Motor neuron (in vitro differentiated cells): ENCODE measurements at regions not wholly inside any gene's neighbourhood (a gene's known extent, or its start where the extent isn't known, plus 50 kb on each side); places are given as distances from the start of the nearest gene placed in this dataset.
"Not testable (repeated sequence)": the region's sequence is repeated elsewhere in the genome, so short reads cannot be mapped to it uniquely, and the experiment has no call there.

Source experiments
- ATAC-seq, 8 experiments: fragments of 200-7000 bp; cut with Tn5 transposase; replicated peaks in 6 of 8; 2 replicates each; pipeline ENCODE4 v1.8.0; 2021; ENCODE audit warnings: mild to moderate bottlenecking in 8 of 8, moderate library complexity in 8 of 8
- H3K27ac ChIP-seq, 2 donors: fragments of 250-450 bp; sonication (Bioruptor Pico); 2 replicates each; pipeline ENCODE4 v1.9.0; 2021; ENCODE audit warnings: antibody characterized with exemption in 2 of 2, mild to moderate bottlenecking in 2 of 2, moderate library complexity in 1 of 2
- H3K4me1 ChIP-seq, 2 donors: fragments of 250-450 bp; sonication (Bioruptor Pico); replicated peaks in 1 of 2; 2 replicates each; pipeline ENCODE4 v1.6.1; 2021; ENCODE audit warnings: antibody characterized with exemption in 2 of 2, mild to moderate bottlenecking in 2 of 2, moderate library complexity in 1 of 2
- H3K4me3 ChIP-seq, 5 donors: fragments of 250-450 bp; sonication (Bioruptor Pico); 2 replicates each; pipeline ENCODE4 v1.9.0; 2021; ENCODE audit warnings: antibody characterized with exemption in 5 of 5, mild to moderate bottlenecking in 5 of 5, moderate library complexity in 4 of 5
- WGBS, 10 experiments: fragments of 450-650 bp; shearing (Covaris generic); methylation state at CpG; one replicate each; pipeline ENCODE4 v1.0.0; 2022; 5-methylcytosine and 5-hydroxymethylcytosine counted together
- in situ Hi-C, 9 experiments: fragments of 400-800 bp; cut with MboI; loops; one replicate each; pipeline ENCODE4 v1.15.0; 2021; ENCODE audit warnings: low sequenced_read_pairs in 9 of 9, low pct_unique_long_range_greater_than_20kb in 2 of 9; ENCODE audit not compliant: unreplicated experiment in 9 of 9

DNA sequence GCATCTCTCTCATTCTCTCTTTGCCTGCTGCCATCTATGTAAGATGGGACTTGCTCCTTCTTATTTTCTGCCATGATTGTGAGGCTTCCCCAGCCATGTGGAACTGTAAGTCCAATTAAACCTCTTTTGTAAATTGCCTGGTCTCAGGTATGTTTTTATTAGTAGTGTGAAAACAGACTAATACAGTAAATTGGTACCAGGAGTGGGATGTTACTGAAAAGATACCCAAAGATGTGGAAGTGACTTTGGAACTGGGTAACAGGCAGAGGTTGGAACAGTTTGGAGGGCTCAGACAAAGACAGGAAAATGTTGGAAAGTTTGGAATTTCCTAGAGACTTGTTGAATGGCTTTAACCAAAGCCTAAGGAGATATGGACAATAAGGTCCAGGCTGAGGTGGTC is 503.1 kb upstream of the SOX9 start:
- H3K4me3 ChIP-seq, ATAC-seq, H3K27ac ChIP-seq, H3K4me1 ChIP-seq, in situ Hi-C loops: not testable (repeated sequence)

DNA sequence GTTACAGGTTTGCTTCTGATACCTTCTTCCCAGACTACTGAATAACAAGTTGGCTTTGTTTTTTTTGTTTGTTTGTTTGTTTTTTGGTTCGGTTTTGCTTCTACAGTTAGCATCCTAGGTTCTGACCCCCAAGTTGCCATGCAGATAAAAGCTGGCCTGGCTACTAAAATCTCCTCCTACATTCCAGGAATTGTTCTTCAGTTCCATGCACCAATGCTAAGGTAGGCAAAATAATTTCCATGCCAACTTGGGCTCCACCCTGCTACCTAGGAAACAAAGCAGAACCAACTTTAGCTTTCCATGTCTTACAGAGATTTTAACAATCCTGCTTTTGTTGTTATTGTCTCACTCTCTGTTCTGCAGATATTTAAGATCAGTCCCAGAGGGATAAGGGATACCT is 495.5 kb upstream of the SOX9 start:
- no peaks in the 10 kb centered on the region for H3K4me1 ChIP-seq
- H3K27ac ChIP-seq: no peak overlapping the region
- WGBS, 10 experiments: 43 to 100% (median 75%) methylated on average over 1 of the region's 1 CpG; no CpG with 5 or more reads in 2 of the 10 experiments
- no peak for ATAC-seq
- H3K4me3 ChIP-seq: no peak overlapping the region
- in situ Hi-C loops: no loop called here

DNA sequence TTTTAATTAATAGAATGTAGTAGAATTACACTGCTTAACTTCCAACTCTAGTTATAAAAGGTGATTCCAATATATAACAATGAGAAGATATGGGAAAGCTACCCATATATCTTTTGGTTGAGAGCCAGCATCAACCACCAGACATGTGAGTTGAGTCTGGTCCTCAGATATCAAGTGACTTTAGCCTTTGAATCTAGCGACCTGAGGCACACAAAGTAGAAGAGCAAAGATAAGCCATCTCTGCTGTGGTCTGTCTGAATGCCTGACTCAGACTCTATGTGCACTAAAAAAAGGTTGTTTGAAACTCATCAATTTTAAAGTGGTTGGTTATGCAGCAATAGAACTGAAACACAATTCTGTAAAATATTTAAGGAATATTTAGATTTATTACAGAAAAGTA is 492.5 kb upstream of the SOX9 start:
- Histone ChIP-seq H3K4me1 (no peaks in the 10 kb centered on the region), H3K27ac (no peak overlapping the region), H3K4me3 (no peak overlapping the region)
- no peak for ATAC-seq
- in situ Hi-C loops: no loop called here
- 13 to 100% (median 75%) methylated on average over 1 of the region's 1 CpG; no CpG with 5 or more reads in 6 of the 10 experiments for WGBS, 10 experiments

DNA sequence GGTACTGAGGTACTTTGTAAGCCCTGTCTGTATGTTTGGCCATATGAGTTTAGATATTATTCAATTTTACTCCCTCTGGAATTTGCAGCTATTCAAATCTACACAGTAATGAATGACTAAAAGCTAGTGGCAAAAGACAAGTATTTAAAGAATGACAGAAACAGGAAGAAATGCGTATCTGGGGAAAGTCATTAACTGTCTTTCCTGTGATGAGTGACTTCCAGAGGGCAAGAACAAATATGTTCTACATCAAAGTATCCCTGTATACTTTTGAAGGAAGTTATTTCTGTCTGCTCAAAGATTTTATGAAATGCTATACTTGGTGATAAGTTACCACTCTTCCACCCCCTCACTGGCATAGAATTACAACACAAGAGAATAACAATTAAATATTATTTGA is 489.3 kb upstream of the SOX9 start:
- no peak for ATAC-seq
- no peaks in the 10 kb centered on the region for H3K4me1 ChIP-seq
- in situ Hi-C loops: no loop called here
- H3K4me3 ChIP-seq: no peak overlapping the region
- H3K27ac ChIP-seq: no peak overlapping the region
- WGBS, 10 experiments: 0 to 100% (median 43%) methylated on average over 1 of the region's 1 CpG; no CpG with 5 or more reads in 4 of the 10 experiments

DNA sequence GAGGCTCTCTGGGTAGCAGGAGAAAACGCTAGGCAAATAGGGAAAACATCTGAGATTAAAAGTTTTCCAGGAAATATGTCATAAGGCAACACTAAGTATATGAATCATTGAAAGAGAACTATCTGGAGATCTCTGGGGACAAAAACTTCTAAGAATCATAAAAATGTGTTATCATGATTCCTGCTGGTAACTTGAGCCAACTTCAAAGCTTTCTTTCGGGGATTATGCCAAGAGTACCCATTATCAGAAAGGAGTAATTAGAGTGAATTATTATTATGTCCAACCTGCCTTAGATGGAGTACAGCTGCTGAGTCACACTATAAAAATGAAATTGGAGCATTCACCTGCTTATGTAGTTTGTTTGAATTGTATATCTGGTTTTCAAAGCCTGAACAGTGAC is 488.5 kb upstream of the SOX9 start:
- WGBS, 10 experiments: 0 to 100% (median 71%) methylated on average over 1 to 2 of the region's 2 CpGs
- Histone ChIP-seq H3K4me3 (no peak overlapping the region), H3K27ac (no peak overlapping the region), H3K4me1 (no peaks in the 10 kb centered on the region)
- in situ Hi-C loops: no loop called here
- ATAC-seq: no peak

DNA sequence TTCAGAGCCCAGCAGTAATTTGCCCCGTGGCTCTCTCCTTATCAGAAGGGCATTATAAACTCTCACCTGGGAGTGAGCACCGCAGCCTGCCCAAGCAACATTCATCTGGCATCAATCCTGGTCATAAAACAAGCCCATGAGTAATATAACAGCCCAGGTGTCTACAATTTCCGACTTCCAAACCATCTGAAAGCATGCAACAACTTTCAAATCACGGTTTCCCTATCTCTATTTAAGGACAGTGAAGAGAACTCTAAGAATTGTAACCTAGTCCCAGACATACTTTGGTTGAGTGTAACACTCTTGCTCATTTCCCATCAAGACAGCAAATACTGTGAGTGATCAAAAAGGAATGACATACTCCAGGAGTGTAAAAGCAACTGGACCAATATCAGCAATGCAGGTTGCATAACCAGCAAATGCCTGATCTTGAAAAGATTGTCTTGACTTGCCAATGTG is 487.4 kb upstream of the SOX9 start:
- H3K27ac ChIP-seq: no peak overlapping the region
- in situ Hi-C loops: no loop called here
- H3K4me3 ChIP-seq: no peak overlapping the region
- H3K4me1 ChIP-seq: no peaks in the 10 kb centered on the region
- ATAC-seq: no peak
- 0 to 100% (median 64%) methylated on average over 1 to 4 of the region's 4 CpGs; no CpG with 5 or more reads in 2 of the 10 experiments for WGBS, 10 experiments

DNA sequence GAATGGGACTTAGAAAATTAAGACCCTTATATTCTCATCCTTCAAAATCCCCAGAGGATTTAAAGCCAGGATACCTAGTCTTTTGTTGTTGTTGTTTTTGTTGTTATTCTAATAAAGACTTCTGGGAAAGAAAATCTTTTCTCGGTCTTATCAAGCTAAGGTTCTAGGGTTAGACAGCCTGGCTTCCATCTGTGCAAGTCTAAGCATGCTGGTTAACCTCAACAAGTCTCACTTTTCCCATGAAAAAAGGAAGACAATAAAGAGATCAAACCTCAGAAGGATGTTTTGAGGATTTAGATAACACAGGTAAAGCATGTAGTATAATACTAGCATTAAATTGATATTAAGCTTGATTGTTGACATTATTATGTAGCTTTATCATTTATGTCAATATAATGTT is 486.4 kb upstream of the SOX9 start:
- no peak for ATAC-seq
- Histone ChIP-seq H3K4me1 (no peaks in the 10 kb centered on the region), H3K27ac (no peak overlapping the region), H3K4me3 (no peak overlapping the region)
- in situ Hi-C loops: no loop called here
- WGBS, 10 experiments: 57 to 100% (median 83%) methylated on average over 1 of the region's 1 CpG; no CpG with 5 or more reads in 3 of the 10 experiments

DNA sequence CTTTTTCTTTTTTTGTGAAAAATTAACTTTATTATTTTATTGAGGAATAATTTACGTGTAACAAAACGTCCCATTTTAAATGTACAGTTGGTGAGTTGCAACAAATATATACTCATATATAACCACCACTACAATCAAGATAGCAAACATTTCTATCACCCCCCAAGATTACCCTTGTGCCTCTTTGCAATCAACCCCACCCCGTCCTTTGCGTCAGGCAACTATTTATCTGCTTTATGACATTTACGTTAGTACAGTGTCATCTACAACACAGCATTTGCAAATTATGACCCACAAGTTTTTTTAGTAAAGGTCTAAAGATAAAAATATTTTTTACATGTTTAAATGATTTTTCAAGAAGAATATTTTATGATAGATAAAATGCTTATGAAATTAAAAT is 485.6 kb upstream of the SOX9 start:
- whole genome bisulfite sequencing, 10 experiments: 72 to 100% (median 92%) methylated on average over 2 to 5 of the region's 5 CpGs

DNA sequence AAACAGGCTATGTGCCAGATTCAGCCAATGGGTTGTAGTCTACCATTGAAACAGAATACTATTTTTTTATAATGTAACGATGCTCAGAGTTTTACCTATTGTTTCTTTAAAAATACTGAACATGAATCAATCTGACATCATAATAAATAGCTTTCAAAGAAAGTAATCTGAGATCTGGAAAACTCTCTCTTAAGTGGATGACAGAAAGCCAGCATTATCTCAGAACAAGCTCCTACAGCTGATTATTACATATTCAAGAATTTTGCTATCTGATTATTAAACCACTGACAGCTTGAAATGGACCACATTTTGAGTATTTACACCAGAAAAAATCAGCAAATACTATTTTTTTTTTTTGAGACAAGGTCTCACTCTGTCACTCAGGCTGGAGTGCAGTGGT is 484.2 kb upstream of the SOX9 start:
- 57 to 100% (median 75%) methylated on average over 1 of the region's 1 CpG for WGBS, 10 experiments
- no peak for ATAC-seq
- no peak overlapping the region for H3K27ac ChIP-seq
- H3K4me1 ChIP-seq: no peaks in the 10 kb centered on the region
- no peak overlapping the region for H3K4me3 ChIP-seq
- in situ Hi-C loops: no loop called here

More for the DNA sequence above, 485.6 kb upstream of the SOX9 start:
- Histone ChIP-seq H3K4me1 (no peaks in the 10 kb centered on the region), H3K4me3 (no peak overlapping the region), H3K27ac (no peak overlapping the region)
- in situ Hi-C loops: no loop called here
- ATAC-seq: no peak

DNA sequence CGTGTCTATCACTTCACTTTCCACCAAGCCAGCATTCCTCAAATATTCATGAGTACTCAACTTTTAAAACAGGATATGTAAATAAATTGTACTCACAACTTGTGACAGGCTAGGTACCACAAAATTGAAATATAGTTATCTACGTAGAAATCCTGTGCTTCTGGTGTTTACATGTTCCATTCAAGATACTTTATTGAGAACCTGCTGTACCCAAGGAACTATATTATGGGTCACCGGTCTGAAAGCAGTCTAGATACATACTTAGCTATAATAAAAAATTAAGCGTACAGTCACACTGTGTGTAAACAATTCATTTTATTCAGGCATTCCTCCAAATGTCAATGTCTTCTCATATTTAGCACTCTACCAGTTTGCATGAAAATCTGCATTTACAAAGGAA is 482.2 kb upstream of the SOX9 start:
- Histone ChIP-seq H3K4me3 (no peak overlapping the region), H3K27ac (no peak overlapping the region), H3K4me1 (no peaks in the 10 kb centered on the region)
- in situ Hi-C loops: no loop called here
- 57 to 100% (median 84%) methylated on average over 1 to 4 of the region's 4 CpGs for WGBS, 10 experiments
- ATAC-seq: no peak

DNA sequence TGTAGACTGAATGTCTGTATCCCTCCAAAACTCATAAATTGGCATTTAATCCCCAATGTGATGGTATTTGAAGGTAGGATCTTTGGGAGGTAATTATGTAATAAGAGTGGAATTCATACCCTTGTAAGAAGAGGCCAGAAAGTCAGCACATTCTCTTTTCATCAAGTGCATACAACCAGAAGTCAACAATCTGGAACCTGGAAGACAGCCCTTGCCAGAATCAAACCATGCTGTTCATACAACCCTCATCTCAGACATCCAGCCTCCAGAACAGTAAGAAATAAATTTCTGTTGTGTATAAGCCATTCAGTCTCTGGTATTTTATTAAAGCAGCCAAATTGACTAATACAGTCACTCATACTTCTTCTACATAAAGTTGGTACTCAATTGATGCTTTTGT is 481.0 kb upstream of the SOX9 start:
- no peaks in the 10 kb centered on the region for H3K4me1 ChIP-seq
- H3K27ac ChIP-seq: no peak overlapping the region
- ATAC-seq: no peak
- no peak overlapping the region for H3K4me3 ChIP-seq
- in situ Hi-C loops: no loop called here

DNA sequence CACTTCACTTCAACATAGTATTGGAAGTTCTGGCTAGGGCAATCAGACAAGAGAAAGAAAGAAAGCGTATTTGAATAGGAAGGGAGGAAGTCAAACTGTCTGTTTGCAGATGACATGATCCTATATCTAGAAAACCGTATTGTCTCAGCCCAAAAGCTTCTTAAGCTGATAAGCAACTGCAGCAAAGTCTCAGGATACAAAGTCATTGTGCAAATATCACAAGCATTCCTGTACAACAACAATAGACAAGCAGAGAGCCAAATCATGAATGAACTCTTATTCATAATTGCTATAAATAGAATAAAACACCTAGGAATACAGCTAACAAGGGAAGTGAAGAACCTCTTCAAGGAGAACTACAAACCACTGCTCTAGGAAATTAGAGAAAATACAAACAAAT is 473.9 kb upstream of the SOX9 start:
- ATAC-seq, H3K4me3 ChIP-seq, in situ Hi-C loops, H3K4me1 ChIP-seq, H3K27ac ChIP-seq: not testable (repeated sequence)
- WGBS, 10 experiments: 25 to 100% (median 69%) methylated on average over 1 to 2 of the region's 2 CpGs; no CpG with 5 or more reads in 2 of the 10 experiments

DNA sequence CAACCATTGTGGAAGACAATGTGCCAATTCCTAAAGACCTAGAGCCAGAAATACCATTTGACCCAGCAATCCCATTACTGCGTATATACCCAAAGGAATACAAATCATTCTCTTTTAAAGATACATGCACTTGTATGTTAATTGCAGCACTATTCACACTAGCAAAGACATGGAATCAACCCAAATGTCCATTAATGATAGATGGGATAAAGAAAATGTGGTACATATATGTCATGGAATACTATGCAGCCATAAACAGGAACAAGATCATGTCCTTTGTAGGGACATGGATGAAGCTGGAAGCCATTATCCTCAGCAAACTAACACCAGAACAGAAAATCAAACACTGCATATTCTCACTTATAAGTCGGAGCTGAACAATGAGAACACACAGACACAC is 472.5 kb upstream of the SOX9 start:
- H3K4me1 ChIP-seq, ATAC-seq, H3K27ac ChIP-seq, H3K4me3 ChIP-seq, in situ Hi-C loops: not testable (repeated sequence)
- WGBS, 10 experiments: 45 to 100% (median 100%) methylated on average over 1 to 2 of the region's 2 CpGs

DNA sequence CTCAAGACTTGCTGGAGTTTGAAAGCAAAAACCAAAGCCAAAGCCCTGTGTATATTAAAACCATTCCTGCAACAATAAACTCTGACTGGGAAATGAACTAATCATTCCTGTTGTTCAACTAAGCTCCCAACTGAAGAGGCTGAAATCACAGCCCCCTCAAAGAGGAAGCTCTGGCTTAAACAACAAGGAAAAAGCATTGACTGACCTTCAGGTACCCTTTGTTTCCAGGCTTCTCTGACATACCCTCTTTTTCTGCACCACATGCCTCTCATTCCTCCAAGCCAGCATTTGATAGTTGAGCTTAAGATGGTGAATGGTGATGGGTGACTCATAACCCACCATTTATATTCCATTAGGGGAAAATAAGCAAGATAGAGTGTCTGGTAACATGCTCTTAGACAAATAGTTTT is 470.9 kb upstream of the SOX9 start:
- Histone ChIP-seq H3K4me1 (no peaks in the 10 kb centered on the region), H3K27ac (no peak overlapping the region), H3K4me3 (no peak overlapping the region)
- in situ Hi-C loops: loop anchor here in 1 of 9 experiments (25.0 kb wide), 1 partner anchor 88 kb away; no protein-coding TSS in a partner anchor
- peak in 1 of 8 experiments; percentile 31 for ATAC-seq

DNA sequence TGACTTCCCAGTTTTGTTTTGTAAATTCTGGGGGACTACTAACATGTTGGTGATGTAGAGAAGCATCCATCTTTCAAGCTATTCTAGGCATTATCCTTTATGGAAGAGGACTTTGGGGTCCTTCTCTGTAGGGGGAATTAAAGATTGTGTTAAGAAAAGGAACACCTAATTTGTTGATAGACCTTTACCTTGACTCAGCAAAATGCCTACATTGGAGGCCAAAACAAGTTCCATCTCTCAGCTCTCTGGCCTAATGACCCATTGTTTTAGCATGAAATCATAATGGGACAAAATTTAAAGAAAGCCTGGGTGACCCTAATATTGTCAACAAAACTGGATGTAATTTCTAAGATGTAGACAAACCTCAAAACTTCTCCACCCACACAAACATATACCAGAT is 465.3 kb upstream of the SOX9 start:
- no peak overlapping the region for H3K27ac ChIP-seq
- in situ Hi-C loops: loop anchor here in 1 of 9 experiments (25.0 kb wide), 1 partner anchor 93 kb away; no protein-coding TSS in a partner anchor
- H3K4me1 ChIP-seq: no peaks in the 10 kb centered on the region
- no peak for ATAC-seq
- H3K4me3 ChIP-seq: no peak overlapping the region
